ENCODE measurements at regions not wholly inside any gene's neighbourhood (a gene's known extent, or its start where the extent isn't known, plus 50 kb on each side); places are given as distances from the start of the nearest gene placed in this dataset.

GRCh38 chr1:34612091-34612827 lies 142.6 kb upstream of the GJB5 start:
- no peak overlapping the region for H3K4me3 ChIP-seq
- H3K4me1 ChIP-seq: no peaks in the 10 kb centered on the region
- H3K27ac ChIP-seq: no peak overlapping the region
- H3K9me3 ChIP-seq: no peaks in the 10 kb centered on the region
- H3K4me2 ChIP-seq: no peak overlapping the region
- H4K20me1 ChIP-seq: no peaks in the 10 kb centered on the region
- H3K9ac ChIP-seq: no peak overlapping the region
- TF ChIP-seq Cebpa-rat (IDR thresholded peaks at IDR 0.05): no peak
- H3K36me3 ChIP-seq: no peaks in the 10 kb centered on the region
- no peaks in the 10 kb centered on the region for H3K27me3 ChIP-seq

- Histone ChIP-seq H3K4me1 (no peaks in the 10 kb centered on the region), H3K27me3 (no peaks in the 10 kb centered on the region), H3K4me3 (no peak overlapping the region), H4K20me1 (no peaks in the 10 kb centered on the region), H3K36me3 (no peaks in the 10 kb centered on the region), H3K9me3 (no peaks in the 10 kb centered on the region), H3K27ac (no peak overlapping the region), H3K9ac (no peak overlapping the region), H3K4me2 (no peak overlapping the region)
- TF ChIP-seq Cebpa-rat (IDR thresholded peaks at IDR 0.05): peak; percentile 60; the same call in 1 of the 2 replicates
Measured at GRCh38 chr1:34617321-34618118, 137.3 kb upstream of the GJB5 start.

- H3K9ac ChIP-seq: no peak overlapping the region
- H3K36me3 ChIP-seq: no peaks in the 10 kb centered on the region
- no peak for TF ChIP-seq Cebpa-rat (IDR thresholded peaks at IDR 0.05)
Measured at GRCh38 chr1:34618381-34618780, 136.5 kb upstream of the GJB5 start.

DNA sequence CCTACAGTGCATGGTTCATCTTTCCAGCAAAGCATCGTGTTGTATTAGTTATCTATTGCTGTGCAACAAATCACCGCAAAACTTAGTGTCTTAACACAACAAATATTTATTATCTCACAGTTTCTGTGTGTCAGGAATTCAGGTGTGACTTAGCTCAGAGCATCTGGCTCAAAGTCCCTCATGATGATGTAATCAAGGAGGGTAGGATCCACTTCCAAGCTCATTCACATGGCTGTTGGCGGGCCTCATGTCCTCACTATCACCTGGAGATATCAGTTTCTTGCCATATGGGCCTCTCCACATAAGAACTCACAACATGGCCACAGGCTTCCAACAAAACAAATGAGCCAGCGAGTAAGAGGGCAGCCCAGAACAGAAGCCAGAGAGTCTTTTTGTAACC lies 135.6 kb upstream of the GJB5 start:
- Histone ChIP-seq H3K4me2 (no peak overlapping the region), H3K4me3 (no peak overlapping the region), H3K9me3 (no peaks in the 10 kb centered on the region), H3K27me3 (no peaks in the 10 kb centered on the region), H3K4me1 (no peaks in the 10 kb centered on the region), H3K9ac (no peak overlapping the region), H3K27ac (no peak overlapping the region), H4K20me1 (no peaks in the 10 kb centered on the region), H3K36me3 (no peaks in the 10 kb centered on the region)
- TF ChIP-seq Cebpa-rat (IDR thresholded peaks at IDR 0.05): no peak

More at GRCh38 chr1:34618381-34618780, 136.5 kb upstream of the GJB5 start:
- Histone ChIP-seq H3K4me2 (no peak overlapping the region), H3K9me3 (no peaks in the 10 kb centered on the region), H3K27me3 (no peaks in the 10 kb centered on the region), H3K4me3 (no peak overlapping the region), H4K20me1 (no peaks in the 10 kb centered on the region), H3K4me1 (no peaks in the 10 kb centered on the region), H3K27ac (no peak overlapping the region)

DNA sequence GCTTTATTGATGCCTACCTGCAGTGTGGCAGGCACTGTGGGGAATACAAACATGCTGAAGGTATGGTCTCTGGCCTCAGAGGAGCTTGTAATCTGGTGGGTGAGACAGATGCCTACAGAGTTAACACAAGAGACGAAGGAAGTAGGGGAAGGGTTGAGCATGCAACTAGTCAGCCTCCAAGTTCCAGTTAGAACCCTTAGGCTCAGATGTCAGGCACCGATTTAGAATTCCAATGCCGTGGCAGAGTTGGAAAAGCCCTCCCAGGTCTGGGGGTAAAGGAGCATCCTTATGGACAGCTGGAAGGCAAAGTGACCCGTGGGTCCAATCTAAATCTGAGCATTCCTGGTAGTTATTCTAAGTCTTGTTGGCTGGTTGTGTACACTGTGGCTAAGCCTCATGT lies 132.9 kb upstream of the GJB5 start:
- H3K36me3 ChIP-seq: no peaks in the 10 kb centered on the region
- H3K9me3 ChIP-seq: no peaks in the 10 kb centered on the region
- H3K4me1 ChIP-seq: no peaks in the 10 kb centered on the region
- no peak overlapping the region for H3K4me2 ChIP-seq
- H3K4me3 ChIP-seq: no peak overlapping the region
- H4K20me1 ChIP-seq: no peaks in the 10 kb centered on the region
- TF ChIP-seq Cebpa-rat (IDR thresholded peaks at IDR 0.05): no peak
- no peak overlapping the region for H3K9ac ChIP-seq
- no peaks in the 10 kb centered on the region for H3K27me3 ChIP-seq
- H3K27ac ChIP-seq: no peak overlapping the region

- no peaks in the 10 kb centered on the region for H3K27me3 ChIP-seq
- H3K9ac ChIP-seq: no peak overlapping the region
- H3K4me3 ChIP-seq: no peak overlapping the region
- no peak for TF ChIP-seq Cebpa-rat (IDR thresholded peaks at IDR 0.05)
- H3K4me1 ChIP-seq: no peaks in the 10 kb centered on the region
- no peaks in the 10 kb centered on the region for H3K36me3 ChIP-seq
- no peaks in the 10 kb centered on the region for H4K20me1 ChIP-seq
- no peaks in the 10 kb centered on the region for H3K9me3 ChIP-seq
- no peak overlapping the region for H3K27ac ChIP-seq
- no peak overlapping the region for H3K4me2 ChIP-seq
Measured at GRCh38 chr1:34625521-34626015, 129.3 kb upstream of the GJB5 start.

DNA sequence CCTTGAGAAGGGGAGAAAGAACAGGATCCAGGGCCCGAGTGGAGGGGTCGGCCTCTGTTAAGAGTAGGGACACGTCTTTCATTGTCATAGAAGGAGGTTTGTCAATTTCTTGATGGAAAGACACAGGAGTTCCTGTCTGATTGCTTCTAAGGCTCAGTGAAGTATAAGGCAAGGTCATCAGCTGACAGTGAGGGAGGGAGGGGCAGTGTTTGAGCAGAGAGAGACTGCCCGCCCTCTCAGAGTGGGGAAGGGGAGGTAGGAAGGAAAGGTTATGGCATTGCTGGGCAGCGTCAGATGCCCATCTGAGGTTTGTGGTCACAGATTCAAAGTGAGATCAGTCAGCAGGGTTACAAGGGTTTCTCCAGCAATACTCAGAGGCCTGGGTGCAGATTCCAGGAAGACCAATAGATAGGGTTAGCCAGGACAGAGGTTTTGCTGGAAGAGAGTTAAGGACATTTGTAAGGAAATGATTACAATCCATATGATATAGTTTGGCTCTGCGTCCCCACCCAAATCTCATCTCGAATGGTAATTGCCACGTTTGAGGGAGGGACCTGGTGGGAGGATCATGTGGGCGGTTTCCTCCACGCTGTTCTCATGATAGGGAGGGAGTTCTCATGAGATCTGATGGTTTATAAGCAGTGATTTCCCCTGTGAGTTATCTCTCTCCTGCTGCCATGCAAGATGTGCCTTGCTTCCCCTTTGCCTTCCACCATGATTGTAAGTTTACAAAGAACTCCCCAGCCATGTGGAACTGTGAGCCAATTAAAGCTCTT lies 127.2 kb upstream of the GJB5 start:
- no peak for TF ChIP-seq Cebpa-rat (IDR thresholded peaks at IDR 0.05)
- H3K9ac ChIP-seq: no peak overlapping the region

DNA sequence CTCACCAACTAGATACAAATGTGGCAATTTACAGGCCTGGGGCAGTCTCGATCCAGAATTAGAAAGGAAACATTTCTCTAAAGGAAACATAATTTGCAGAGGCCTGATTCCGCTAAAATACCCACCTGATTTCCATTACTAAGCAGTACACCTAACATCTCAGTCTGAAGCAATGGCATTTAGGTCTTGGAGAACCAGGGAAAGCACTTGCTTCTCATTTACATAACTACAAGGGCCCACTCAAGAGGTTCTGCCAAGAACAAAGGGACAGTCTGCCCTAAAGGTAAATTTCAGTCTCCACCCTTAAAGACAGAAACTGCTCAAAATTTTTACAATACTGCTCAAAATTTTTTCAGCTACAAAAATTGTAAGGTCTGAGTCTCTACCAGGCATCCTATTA lies 123.7 kb upstream of the GJB5 start:
- H3K27me3 ChIP-seq: no peaks in the 10 kb centered on the region
- no peaks in the 10 kb centered on the region for H4K20me1 ChIP-seq
- no peak overlapping the region for H3K4me3 ChIP-seq
- no peak overlapping the region for H3K4me2 ChIP-seq
- H3K4me1 ChIP-seq: no peaks in the 10 kb centered on the region
- H3K36me3 ChIP-seq: no peaks in the 10 kb centered on the region
- H3K9ac ChIP-seq: no peak overlapping the region
- H3K27ac ChIP-seq: no peak overlapping the region
- H3K9me3 ChIP-seq: no peaks in the 10 kb centered on the region
- TF ChIP-seq Cebpa-rat (IDR thresholded peaks at IDR 0.05): no peak

More for the DNA sequence above, 127.2 kb upstream of the GJB5 start:
- H3K4me2 ChIP-seq: no peak overlapping the region
- no peaks in the 10 kb centered on the region for H3K4me1 ChIP-seq
- no peaks in the 10 kb centered on the region for H3K27me3 ChIP-seq
- H4K20me1 ChIP-seq: no peaks in the 10 kb centered on the region
- no peak overlapping the region for H3K27ac ChIP-seq
- H3K9me3 ChIP-seq: no peaks in the 10 kb centered on the region
- H3K36me3 ChIP-seq: no peaks in the 10 kb centered on the region
- H3K4me3 ChIP-seq: no peak overlapping the region

DNA sequence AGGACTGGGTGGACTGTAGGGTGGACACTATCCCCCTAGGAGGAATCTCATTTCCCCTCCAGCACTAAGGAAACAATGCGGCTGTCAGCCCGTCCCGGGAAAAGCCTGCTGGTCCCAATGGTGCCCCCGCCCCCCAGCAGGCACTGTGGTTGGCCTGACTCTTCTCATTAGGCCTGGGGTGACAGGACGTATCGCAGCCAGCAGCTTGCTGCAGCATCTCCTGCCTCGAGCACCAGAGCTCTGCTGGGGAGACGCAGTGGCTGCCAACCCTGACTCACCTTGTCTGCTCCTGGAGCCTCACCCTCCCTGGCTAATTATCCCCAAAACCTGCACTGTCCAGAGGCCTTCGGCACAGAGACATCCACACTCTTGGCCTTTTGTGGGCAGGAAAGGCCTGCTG lies 115.1 kb upstream of the GJB5 start:
- Histone ChIP-seq H4K20me1 (no peaks in the 10 kb centered on the region), H3K4me3 (no peak overlapping the region), H3K27ac (no peak overlapping the region), H3K9ac (no peak overlapping the region), H3K4me1 (peaks cover 8% of the 10 kb centered on the region; the same call in 1 of the 2 replicates), H3K27me3 (no peaks in the 10 kb centered on the region), H3K36me3 (no peaks in the 10 kb centered on the region), H3K9me3 (no peaks in the 10 kb centered on the region), H3K4me2 (no peak overlapping the region)
- no peak for TF ChIP-seq Cebpa-rat (IDR thresholded peaks at IDR 0.05)
